GM18519 (cell line): ENCODE measurements at regions not wholly inside any gene's neighbourhood (a gene's known extent, or its start where the extent isn't known, plus 50 kb on each side); places are given as distances from the start of the nearest gene placed in this dataset.
"Not testable (repeated sequence)": the region's sequence is repeated elsewhere in the genome, so short reads cannot be mapped to it uniquely, and the experiment has no call there.

Experiments
- ATAC-seq: cut with Tn5 transposase; IDR thresholded peaks from one replicate; pipeline ENCODE4 v1.9.1; 2021; ENCODE audit warnings: mild to moderate bottlenecking, moderate library complexity; ENCODE audit not compliant: unreplicated experiment, low FRiP score

- no peak for ATAC-seq
Measured at GRCh38 chr3:178174201-178174915, 361.9 kb upstream of the KCNMB2 start.

GRCh38 chr3:178181088-178181487 is 355.1 kb upstream of the KCNMB2 start:
- ATAC-seq, result no peak

DNA sequence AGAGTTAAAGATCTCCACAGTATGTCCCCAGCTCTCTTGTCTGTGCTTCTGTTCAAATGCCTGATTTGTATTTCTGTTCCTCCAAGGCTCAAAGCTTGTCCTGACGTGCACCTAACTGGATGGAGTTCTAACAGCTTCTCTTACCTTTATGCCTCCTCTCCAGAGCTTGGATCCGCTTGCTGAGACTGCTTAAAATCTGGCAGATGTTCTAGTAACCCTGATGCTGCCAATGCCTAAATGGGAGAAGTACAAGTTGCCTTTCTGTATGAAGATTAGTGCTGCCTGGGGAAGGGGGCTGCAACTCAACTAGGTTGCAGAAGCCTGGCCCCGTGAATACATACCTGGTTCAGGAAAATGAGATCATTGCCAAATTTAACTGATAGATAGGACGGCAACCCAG is 354.5 kb upstream of the KCNMB2 start:
- ATAC-seq, result no peak

GRCh38 chr3:178182337-178182779 is 353.9 kb upstream of the KCNMB2 start:
- no peak for ATAC-seq

GRCh38 chr3:178184833-178185232 is 351.4 kb upstream of the KCNMB2 start:
- ATAC-seq, result no peak

- no peak for ATAC-seq
Measured at GRCh38 chr3:178186666-178187065, 349.6 kb upstream of the KCNMB2 start.

GRCh38 chr3:178189854-178190253 is 346.4 kb upstream of the KCNMB2 start:
- no peak for ATAC-seq

GRCh38 chr3:178193846-178194245 is 342.4 kb upstream of the KCNMB2 start:
- ATAC-seq, result no peak

DNA sequence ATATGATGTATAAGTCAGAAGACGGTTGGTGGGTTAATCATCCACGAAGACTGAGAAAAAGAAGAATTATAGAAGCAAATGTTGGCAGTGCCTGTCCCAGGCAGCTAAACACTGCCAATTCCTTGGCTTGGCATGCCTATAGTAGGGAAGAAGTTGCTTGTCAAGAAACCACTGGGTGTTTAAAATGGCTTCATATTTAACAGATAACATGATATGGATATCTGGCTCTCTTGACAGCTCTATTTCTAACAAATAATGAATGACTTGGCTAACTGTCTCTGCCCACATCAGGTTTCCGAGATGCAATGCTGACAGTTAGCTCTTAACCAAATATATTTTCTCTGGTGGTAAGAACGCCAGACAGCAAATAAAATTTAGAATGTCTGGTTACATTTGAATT is 341.7 kb upstream of the KCNMB2 start:
- no peak for ATAC-seq

DNA sequence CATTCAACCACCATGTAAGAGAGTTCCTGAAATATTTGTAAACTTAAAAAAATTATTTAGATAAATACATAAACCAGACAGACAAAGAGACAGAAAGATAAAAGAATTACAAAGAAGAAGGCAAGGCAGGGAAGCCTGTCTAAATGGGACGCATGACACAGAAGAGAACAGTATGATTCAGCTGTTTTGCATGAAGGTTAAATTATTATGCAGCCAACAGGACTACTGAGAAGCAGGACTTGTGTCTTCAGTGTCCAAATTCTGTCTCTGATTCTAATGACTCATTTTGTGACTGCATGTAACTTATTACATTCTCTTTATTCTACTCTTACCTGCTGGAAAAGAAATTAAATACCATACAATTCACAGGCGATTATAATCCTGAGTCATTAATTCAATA is 340.4 kb upstream of the KCNMB2 start:
- no peak for ATAC-seq

- no peak for ATAC-seq
Measured at GRCh38 chr3:178198329-178198728, 337.9 kb upstream of the KCNMB2 start.

- no peak for ATAC-seq
Measured at GRCh38 chr3:178200316-178200715, 335.9 kb upstream of the KCNMB2 start.

DNA sequence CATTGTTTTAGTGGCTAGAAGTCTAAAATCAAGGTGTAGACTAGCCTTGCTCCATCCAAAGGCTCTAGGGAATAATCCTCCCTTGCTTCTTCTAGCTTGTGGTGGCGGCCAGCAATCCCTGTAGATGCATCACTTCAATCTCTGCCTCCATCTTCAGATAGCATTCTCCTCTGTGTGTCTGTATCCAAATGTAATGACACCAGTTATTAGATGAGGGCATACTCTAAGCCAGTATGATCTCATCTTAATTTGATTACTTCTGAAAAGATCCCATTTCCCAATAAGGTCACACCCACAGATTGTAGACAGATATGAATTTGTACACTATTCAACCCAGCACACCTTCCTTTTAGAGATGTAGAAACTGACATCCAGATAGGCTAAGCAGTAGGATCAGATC is 334.5 kb upstream of the KCNMB2 start:
- ATAC-seq, result no peak

DNA sequence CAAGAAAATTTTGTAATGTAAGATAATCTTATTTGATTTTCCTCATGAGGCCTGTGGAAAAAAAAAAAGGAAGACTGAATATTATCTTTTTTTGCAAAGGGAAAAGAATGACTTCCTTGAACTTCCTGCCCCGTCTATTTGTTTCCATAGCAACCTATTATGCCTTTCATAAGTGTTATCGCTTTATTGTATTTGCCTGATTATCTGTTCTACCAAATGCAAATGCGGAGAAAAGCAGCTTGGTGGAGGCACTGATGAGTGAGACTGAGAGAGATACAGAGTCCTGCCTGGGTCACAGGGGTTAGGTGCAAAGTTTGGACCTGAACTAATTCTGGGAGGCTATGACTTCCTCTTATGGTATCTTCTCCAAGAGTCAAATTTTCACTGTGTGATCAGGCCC is 334.0 kb upstream of the KCNMB2 start:
- no peak for ATAC-seq

DNA sequence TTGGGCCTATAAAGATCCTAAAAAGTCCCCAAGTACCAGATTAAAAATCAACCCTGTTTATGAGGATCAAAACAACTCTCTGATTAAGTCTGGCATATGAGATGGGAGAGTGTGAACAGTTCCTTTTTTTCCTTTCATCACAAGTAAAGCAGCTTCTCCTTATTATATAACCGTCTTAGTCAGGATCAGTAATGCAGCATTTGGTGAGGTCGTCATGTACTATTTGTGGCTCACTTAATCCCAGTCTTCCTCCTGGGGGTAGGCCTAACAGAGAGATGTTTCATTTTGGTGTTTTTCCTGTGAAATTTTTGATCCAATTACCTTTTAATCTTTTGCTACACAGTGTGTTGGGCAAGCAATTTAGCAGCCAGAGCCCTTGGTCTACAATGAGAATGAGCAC is 333.1 kb upstream of the KCNMB2 start:
- no peak for ATAC-seq

DNA sequence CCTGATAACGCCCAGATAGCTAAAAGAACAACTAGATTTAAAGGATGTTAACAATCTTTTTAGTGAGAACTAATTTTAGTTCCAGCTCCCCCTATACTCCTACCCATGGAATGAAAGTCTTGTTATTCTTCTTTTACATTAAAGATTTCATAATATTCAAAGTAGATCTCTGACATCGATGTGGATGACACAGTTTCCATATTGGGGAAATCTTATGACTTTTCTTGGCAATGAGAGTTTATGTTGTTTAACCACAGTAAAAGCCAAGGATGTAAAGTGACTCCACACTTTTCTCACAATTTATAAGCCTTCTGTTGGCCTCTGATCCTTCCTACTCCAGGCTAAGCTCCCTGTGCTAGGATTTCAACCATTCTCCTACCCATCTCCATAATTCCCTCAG is 332.6 kb upstream of the KCNMB2 start:
- ATAC-seq, result no peak

GRCh38 chr3:178205740-178206139 is 330.5 kb upstream of the KCNMB2 start:
- ATAC-seq, result no peak

DNA sequence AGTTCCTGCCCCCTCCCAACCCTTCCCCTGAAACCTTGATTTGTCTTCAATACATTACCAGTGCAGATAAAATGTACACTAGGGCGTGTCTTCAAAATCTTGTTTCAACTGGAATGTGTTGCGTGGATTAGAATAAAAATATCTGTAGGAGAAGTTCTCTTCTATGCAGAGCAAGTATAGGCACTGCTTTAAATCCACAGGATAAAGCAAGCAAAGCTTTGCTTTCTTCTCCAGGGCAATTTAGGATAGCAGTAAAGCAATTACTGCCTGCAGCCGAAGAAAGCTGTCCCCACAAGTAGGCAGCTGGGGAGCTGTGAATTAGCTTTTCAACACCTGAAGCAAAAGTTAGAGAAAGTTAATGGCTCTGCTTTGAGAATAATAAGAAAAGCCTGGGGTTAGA is 329.7 kb upstream of the KCNMB2 start:
- ATAC-seq, result no peak

- not testable (repeated sequence) for ATAC-seq
Measured at GRCh38 chr3:178207161-178207560, 329.1 kb upstream of the KCNMB2 start.

GRCh38 chr3:178207627-178208026 is 328.6 kb upstream of the KCNMB2 start:
- not testable (repeated sequence) for ATAC-seq

- not testable (repeated sequence) for ATAC-seq
Measured at GRCh38 chr3:178209116-178209515, 327.1 kb upstream of the KCNMB2 start.

- ATAC-seq, result not testable (repeated sequence)
Measured at GRCh38 chr3:178209618-178210017, 326.6 kb upstream of the KCNMB2 start.

GRCh38 chr3:178211086-178211485 is 325.1 kb upstream of the KCNMB2 start:
- not testable (repeated sequence) for ATAC-seq
